ENCODE measurements at regions not wholly inside any gene's neighbourhood (a gene's known extent, or its start where the extent isn't known, plus 50 kb on each side); places are given as distances from the start of the nearest gene placed in this dataset.

DNA sequence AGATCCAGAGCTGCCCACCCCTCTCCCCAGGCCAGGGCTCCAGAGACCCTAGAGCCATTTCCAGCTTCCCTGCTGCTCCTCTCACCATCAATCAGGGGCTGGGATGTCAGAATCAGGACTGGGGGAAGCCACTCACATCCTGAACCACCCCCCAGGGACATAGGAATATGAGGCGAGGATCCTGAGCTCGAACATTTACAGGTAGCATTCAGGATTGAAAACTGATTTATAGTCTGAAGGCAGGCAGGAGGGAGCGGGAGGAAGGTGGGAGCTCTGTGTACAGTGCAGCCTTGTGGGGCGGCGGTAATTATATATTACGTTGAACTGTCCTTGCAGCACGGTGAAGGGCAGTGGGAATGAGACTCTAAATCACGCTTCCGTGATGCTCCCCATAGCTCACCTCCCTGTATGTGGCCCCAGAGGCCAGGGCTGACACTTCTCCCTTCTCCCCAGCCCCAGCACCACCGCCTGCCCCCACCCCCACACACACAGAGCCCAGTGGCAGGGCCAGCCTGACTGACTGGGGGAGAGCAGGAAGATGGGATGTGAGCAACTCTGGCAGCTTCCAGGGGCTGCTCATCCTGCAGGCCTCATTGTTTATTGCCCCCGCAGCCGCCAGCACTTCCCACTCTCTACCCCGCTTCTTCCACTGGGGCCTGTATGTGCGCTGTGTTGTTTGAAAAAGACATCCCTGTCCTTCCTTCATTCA, 76.0 kb upstream of the HSPA9 start:
- H3K4me3 ChIP-seq (ENCODE audit: low read length) = no peak overlapping the region
- no peak for DNase-seq (ENCODE audit: low read depth, low spot score)

DNA sequence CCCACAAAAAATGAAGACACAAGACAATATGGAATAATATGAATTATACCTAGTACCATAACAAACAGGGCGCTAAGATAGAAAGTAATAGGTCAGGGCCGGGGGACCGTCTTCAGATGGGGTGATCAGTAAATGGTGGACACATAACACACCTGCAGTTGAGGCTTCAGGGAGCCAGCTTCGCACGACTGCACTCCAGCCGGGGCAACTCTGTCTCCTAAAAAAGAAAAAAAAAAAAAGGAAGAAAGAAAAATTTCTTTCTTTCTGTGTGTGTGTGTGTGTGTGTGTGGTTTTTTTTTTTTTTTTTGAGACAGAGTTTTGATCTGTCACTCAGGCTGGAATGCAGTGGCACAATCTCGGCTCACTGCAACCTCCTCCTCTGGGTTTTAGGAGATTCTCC, 75.0 kb upstream of the HSPA9 start:
- H3K4me3 ChIP-seq (ENCODE audit: low read length) = no peak overlapping the region
- DNase-seq (ENCODE audit: low read depth, low spot score) = no peak

DNA sequence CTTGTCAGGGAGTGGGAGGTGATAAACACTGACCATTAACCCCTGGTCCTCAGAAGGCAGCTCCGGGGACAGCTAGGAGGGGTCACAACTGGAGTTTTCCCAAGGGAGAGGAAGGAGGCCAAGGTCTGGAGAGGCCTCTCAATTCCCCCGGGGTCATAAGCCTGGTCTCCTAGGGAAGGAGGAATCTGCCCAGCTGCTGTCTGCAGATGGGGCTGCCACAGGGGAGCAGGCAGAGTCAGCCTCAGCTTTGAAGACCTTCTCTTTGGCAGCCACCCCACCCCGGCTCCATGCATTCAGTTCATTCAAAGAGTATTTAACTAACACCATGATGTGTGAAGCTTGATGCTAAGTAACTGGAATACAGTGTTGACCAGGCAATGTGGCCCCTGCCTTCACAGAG, 74.6 kb upstream of the HSPA9 start:
- H3K4me3 ChIP-seq (ENCODE audit: low read length) = no peak overlapping the region
- no peak for DNase-seq (ENCODE audit: low read depth, low spot score)

DNA sequence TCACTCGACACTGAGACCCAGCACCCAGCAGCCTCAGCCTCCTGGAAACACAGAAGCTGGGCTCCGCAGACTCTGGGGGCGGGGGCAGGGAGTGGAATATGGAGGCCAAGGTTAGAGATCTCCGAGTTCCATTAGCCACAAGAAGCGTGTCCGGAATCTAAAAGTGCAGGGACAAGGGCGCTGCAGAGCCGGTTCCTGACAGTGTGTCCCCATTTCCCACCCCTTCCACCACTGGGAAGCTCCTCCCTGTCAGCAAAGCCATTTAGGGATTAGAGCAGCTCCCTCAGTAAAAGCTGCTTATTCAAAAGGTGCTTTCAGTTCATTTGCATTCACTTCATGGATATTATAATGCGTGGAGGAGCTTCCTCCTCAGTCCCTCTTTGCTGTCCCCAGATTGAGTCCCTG, 74.1 kb upstream of the HSPA9 start:
- DNase-seq (ENCODE audit: low read depth, low spot score) = no peak
- no peak overlapping the region for H3K4me3 ChIP-seq (ENCODE audit: low read length)

DNA sequence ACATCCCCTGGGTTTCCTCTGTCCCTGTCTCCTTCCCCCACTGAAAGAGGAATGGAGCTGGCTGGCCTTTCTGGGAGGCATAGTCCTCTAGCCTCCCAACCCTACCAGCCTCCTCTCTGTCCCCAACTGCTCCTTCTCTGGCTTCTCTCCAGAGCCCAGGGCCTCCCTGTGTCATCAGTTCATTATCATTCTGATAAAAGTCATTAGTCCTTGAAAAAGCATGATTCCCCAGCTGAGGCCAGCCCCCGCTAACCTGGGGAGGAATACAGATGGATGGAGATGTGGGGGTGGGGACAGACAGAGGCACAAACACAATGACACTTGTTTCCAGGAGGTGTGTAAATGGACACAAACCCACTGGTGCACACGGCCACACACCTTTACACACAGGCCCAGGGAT, 73.6 kb upstream of the HSPA9 start:
- H3K4me3 ChIP-seq (ENCODE audit: low read length) = no peak overlapping the region

DNA sequence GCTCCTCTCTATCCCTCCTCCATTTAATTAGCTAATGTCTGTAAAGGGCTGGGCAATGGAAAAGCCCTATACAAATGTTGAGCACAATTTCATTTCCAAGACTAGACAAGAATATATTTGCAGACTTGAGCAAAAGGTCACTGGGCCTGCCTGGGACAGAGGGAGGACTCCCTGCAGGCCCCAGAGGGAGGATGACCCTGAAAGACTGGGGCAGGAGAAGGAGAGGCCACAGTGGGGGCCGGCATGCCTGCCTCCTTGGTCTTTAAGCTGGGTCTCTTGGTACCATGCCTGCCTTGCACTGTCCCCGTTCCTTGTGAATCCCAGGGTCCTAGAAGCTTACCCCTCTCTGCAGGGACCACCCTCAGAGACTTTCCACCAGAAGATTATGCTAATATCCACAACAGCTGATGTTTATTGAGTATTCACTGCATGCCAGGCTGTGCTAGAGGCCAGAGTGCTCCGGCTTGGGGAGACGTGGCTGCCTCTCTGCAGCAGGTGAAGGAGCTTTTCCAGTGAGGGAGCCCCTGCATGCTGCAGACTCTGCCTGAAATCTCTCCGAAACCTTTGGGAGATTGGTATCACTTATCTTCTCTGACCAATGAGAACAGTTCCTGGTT, 72.7 kb upstream of the HSPA9 start:
- no peak overlapping the region for H3K4me3 ChIP-seq (ENCODE audit: low read length)
- no peak for DNase-seq (ENCODE audit: low read depth, low spot score)

More for the DNA sequence above, 73.6 kb upstream of the HSPA9 start:
- no peak for DNase-seq (ENCODE audit: low read depth, low spot score)

DNA sequence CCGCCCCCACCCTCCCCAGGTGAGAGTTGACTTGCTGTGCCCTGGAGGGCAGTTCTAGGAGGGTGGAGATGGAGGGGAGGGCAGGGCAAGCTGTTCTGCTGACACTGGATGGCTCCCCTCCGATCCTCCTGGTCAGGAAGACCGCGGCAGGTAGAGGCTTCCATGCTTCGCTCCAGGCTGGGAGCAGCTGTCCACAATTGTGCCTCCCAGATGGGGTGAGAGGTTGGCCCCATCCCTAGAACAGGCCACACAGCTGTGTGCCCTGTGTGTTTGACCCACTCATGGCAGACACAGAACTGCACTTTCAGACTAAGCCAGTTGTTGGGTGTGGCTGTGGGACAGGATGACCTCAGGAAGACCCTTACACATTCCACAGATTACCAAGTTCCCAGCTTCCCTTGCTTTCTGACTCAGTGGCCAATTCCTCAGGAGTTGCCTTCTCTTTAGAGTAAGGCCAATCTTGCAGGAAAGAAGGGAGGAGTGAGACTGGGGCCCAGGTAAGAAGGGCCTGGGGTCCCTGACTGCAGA, 72.1 kb upstream of the HSPA9 start:
- no peak overlapping the region for H3K4me3 ChIP-seq (ENCODE audit: low read length)
- no peak for DNase-seq (ENCODE audit: low read depth, low spot score)

DNA sequence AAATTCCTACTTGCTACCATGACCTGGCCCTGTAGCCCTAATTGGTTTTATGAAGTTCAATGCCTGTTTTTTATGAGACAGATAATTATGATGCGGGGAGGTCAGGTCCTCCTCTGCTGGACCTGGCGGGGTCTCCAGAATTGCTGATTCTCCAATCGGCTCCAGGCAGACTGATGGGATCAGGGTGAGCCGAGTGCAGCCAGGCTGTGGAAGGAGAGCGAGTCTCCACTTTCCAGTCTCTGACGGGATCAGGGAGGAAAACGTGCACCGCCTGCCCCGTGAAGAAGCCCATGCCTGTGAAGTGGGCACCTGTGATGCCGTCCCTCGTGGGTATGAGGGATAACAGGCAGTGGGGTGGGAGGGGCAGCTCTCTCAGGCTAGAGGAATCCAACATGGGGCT, 71.5 kb upstream of the HSPA9 start:
- no peak for DNase-seq (ENCODE audit: low read depth, low spot score)
- no peak overlapping the region for H3K4me3 ChIP-seq (ENCODE audit: low read length)

DNA sequence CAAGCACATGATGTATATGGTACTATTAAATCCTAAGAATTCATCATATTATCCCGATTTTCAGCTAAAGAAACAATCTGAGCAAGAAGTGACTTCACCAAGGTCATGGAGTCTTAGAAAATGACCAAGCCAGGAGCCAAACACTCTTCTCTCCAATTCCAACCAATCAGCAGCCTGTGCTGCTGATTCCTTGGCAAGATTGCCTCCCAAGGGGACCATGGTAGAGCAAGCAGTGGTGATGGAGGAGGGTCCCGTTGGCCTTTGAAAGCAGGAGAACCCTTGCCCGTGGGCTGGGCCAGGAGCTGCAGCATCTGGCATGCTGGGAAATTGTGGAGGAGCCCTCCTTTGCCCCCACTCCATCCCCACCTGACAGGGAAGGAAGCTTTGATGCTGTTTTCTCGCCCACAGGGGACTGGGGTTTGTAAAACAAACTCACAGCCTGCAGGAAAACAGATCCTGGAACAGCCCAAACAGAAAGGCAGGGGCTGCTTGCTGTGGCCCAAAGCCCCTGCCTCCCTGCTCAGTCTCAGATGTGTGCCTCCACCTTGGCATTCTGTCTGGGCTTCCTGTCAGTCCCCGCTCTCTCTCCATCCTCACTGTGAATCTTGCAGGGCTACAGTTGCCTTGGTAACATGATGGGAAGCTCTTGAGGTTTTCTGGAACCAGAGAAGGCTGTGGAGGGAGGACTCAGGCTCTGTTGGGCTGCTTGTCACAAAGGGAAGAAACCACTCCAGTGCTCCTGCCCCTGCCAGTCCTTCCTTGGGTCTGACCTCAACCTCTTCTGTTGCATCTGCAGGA, 70.8 kb upstream of the HSPA9 start:
- H3K4me3 ChIP-seq (ENCODE audit: low read length) = no peak overlapping the region
- DNase-seq (ENCODE audit: low read depth, low spot score) = no peak

DNA sequence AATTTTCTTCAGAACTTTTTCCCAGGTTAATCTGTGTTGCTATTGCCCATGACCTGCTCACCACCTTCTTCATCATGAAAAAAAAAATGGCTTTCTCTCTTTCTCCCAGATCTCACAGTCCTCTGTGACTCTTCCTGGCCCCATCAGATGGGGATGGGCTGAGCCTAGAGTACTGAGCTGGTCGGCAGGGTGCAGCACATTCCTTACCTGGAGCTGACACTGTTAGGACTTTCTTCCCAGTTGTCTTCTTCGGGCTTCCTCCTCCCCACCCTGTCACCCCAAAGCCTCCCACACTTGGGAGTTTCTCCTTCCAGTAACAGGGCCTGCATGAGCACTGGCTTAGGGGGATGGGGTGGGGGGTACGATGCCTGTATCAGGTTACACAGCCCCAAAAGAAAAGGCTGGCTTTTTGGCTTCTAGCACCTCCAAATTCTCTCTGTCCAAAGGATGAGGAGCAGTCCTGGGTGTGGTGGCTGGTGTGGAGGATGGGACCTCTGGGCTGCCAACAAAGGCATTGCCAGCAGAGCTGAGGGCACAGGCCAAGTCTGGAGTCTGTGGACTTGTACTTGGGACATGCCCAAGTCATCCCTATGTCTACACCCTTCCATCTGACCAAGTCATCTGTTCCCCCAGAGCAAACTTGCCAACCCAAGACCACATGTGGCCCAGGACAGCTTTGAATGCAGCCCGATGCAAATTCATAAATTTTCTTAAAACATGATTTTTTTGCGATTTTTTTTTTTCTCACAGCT, 68.0 kb upstream of the HSPA9 start:
- DNase-seq (ENCODE audit: low read depth, low spot score) = no peak
- H3K4me3 ChIP-seq (ENCODE audit: low read length) = no peak overlapping the region

DNA sequence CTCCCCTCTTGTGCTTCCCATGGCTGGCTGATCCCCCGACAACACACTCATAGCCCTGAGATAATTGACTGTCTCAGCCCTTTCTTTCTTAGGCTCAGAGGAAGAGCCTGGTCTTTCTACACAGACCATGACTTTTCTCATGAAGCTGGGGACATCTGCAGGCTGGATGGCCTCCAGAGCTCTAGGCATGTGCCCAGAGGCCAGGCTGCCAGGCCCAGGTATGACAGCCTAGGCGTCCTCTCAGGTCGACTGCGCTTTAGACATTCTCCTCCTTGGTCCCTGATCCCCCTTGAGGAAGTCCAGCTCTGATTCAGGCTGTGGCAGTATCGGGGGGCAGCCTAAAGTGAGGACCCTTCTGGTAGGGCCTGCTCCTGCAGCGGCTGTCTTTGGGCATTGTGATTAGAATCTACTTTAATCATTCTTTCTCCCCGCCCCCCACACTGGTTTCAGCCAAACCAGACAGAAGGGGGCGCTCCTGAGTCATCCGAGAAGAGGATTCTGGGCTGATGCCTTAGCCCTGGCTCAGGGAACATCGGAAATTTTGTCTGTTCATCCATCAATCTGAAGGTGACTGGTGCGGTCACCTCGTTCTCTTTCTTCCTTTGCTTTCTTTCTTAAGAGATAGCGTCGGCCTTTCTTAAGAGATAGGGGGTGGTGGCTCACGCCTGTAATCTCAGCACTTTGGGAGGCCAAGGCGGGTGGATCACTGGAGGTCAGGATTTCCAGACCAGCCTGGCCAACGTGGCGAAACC, 66.5 kb upstream of the HSPA9 start:
- no peak overlapping the region for H3K4me3 ChIP-seq (ENCODE audit: low read length)

DNA sequence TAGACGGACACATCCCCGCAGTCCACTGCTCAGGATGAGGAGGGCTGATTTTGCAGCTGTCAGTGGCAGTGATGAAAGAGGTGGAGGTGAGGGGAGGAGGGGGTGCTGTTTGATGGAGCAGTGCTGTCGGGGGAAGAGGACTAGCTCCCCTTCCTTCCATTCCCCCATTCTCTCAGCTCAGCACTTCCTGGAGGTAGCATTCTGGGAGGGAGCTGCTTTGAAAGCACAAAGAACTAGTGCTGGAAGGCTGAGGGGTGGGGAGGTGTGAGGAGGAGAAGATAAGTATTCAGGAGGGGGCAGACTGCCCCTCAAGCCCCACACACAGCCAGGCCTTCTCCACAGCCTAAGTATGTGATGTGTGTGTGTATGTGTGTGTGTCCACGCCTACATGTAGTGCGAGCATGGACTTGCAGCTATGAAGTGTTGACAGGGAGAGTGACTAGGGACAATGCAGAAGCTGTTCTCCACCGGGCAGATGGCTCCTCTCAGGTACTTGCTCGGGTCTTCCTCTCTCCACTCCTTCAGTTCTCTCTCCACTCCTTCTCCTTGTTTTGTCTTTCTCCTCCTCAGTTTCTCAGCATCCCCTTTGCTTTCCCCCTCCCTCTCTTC, 65.5 kb upstream of the HSPA9 start:
- no peak for DNase-seq (ENCODE audit: low read depth, low spot score)
- no peak overlapping the region for H3K4me3 ChIP-seq (ENCODE audit: low read length)

More for the DNA sequence above, 66.5 kb upstream of the HSPA9 start:
- DNase-seq (ENCODE audit: low read depth, low spot score) = peak; percentile 46

DNA sequence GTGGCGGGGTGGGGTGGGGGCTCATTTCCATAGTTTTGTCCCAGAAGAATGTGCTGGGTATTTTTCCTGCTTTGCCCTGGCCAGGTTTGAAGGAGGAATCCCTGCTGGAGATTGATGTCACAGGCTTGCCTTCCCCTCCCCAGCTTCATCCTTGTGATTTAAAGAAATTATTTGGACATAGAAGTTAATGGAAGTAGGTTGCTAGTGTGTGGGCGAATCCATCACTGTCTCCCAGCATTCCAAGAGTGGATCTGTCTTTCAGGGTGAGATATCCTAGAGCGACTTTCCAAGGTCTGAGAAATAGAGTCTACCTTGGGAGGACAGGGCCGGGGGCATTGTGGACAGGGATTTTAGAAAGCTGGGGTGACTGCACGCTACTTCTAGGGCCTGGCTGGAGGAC, 64.9 kb upstream of the HSPA9 start:
- no peak overlapping the region for H3K4me3 ChIP-seq (ENCODE audit: low read length)
- no peak for DNase-seq (ENCODE audit: low read depth, low spot score)

DNA sequence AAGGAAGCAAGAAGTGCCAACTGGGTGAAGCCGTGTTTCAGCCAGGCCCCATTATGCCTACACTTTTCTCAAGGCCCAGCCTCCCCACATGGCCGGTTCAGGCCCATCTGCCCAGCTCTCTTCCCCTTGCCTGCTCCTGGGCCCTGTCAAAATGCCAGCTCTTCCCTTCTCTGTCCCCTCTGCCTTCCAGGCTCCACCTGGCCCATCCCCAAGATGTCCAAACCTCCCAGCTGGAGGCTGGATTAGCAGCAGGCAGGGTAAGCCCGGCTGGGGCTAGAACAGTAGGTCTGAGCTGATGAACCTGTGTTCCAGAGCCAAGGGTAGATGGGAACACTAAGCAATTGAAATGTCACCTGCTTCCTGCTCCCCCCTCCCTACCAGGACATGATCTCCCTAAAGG, 64.1 kb upstream of the HSPA9 start:
- H3K4me3 ChIP-seq (ENCODE audit: low read length) = no peak overlapping the region
- no peak for DNase-seq (ENCODE audit: low read depth, low spot score)

DNA sequence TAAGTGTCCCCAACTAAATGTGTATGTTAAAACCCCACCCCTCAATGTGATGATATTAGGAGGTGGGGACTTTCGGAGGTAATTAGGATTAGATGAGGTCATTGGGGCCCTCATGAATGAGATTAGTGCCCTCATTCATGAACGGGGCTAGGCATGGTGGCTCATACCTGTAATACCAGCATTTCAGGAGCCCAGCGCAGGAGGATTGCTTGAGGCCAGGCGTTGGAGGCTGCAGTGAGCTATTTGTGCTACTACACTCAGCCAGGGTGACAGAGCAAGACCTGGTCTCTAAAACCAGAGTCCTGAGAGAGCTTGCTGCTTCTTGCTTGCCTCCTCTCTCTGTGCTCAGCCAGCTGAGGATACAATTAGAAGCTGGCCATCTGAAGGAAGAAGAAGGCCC, 62.1 kb upstream of the HSPA9 start:
- no peak overlapping the region for H3K4me3 ChIP-seq (ENCODE audit: low read length)
- no peak for DNase-seq (ENCODE audit: low read depth, low spot score)

DNA sequence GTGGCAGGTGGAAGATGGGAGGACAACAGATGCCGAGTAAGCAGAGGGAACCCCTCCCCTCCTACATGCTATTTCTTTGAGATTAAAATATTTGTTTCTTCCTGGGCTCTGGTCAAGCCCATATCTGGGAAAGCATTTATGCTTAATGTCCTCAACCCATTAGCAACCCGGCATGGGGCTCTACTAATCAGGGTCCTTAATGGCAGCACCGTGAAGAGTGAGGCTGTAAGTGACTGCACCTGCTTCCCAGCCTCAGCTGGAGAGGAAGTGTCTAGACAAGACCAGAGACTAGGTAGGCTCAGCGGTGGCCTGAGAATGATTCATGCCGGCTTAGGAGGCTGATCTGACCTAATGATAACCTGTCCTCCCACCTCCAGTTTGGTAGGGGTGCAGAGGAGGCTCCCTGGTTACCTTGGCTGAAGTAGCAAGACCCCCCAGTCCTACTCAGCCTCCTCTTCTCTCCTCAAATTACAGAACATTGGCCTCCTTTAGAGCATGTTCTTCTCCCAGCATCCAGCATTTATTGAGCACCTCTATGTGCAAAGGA, 61.3 kb upstream of the HSPA9 start:
- H3K4me3 ChIP-seq (ENCODE audit: low read length) = no peak overlapping the region
- DNase-seq (ENCODE audit: low read depth, low spot score) = no peak

DNA sequence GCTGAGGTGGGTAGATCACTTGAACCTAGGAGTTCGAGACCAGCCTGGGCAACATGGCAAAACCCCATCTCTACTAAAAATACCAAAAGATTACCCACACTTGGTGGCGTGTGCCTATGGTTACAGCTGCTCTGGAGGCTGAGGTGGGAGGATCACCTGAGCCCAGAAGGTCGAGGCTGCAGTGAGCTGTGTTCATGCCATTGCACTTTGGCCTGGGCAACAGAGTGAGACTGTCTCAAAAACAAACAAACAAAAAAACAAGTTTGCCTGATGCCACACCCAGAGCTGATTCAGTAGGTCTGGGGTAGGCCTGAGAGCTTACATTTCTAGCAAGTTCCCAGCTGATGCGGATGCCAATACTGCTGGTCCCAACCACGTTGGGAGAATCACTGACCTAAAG, 60.5 kb upstream of the HSPA9 start:
- no peak overlapping the region for H3K4me3 ChIP-seq (ENCODE audit: low read length)
- DNase-seq (ENCODE audit: low read depth, low spot score) = no peak

DNA sequence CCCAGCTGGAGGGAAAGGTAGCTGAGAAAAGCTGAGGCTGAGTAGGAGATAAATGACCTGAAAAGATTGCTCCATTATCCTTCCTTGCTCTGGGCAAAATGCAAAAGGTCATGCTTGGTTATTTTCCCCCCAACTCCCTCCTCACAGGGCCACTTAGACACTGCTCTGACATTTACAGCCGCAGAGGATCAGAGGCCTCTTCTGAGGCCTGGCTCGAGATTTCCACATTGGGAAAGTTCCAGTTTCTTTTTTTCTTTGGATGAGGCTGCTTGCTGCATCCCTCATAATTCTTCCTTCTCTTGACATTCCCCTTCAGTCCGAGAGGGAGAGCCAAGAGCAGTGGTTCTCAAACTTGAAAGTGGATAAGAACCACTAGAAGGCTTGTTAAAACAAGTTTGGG, 60.1 kb upstream of the HSPA9 start:
- no peak for DNase-seq (ENCODE audit: low read depth, low spot score)
- H3K4me3 ChIP-seq (ENCODE audit: low read length) = no peak overlapping the region

Data from Jurkat, Clone E6-1 (cell line).